ENCODE measurements at regions not wholly inside any gene's neighbourhood (a gene's known extent, or its start where the extent isn't known, plus 50 kb on each side); places are given as distances from the start of the nearest gene placed in this dataset.
"Not testable (repeated sequence)": the region's sequence is repeated elsewhere in the genome, so short reads cannot be mapped to it uniquely, and the experiment has no call there.

GRCh38 chrX:17993062-17993461 is 132.0 kb upstream of the RAI2 start:
- Mint-ChIP-seq H3K4me3 (no peak overlapping the region), H3K9me3 (ENCODE audit: insufficient read depth) (no peaks in the 10 kb centered on the region), H3K36me3 (ENCODE audit: low read depth) (no peaks in the 10 kb centered on the region), H3K27ac (no peak overlapping the region), H3K4me1 (ENCODE audit: low read depth) (peaks cover 4% of the 10 kb centered on the region), H3K27me3 (ENCODE audit: low read depth) (no peaks in the 10 kb centered on the region)
- DNase-seq (no peak), ATAC-seq (no peak)
- CTCF ChIA-PET, result no interaction called here
- POLR2A ChIA-PET, result no interaction called here

GRCh38 chrX:17990532-17990931 is 129.4 kb upstream of the RAI2 start:
- ChIA-PET POLR2A (no interaction called here), CTCF (no interaction called here)
- H3K36me3 Mint-ChIP-seq (ENCODE audit: low read depth), result no peaks in the 10 kb centered on the region
- no peak overlapping the region for H3K27ac Mint-ChIP-seq
- DNase-seq, result no peak
- H3K4me1 Mint-ChIP-seq (ENCODE audit: low read depth), result peaks cover 19% of the 10 kb centered on the region
- H3K27me3 Mint-ChIP-seq (ENCODE audit: low read depth), result no peaks in the 10 kb centered on the region
- no peak overlapping the region for H3K4me3 Mint-ChIP-seq
- no peaks in the 10 kb centered on the region for H3K9me3 Mint-ChIP-seq (ENCODE audit: insufficient read depth)
- ATAC-seq, result no peak

- ChIA-PET POLR2A (no interaction called here), CTCF (no interaction called here)
- DNase-seq, result peak; percentile 17
- Mint-ChIP-seq H3K27me3 (ENCODE audit: low read depth) (no peaks in the 10 kb centered on the region), H3K4me1 (ENCODE audit: low read depth) (peaks cover 19% of the 10 kb centered on the region), H3K27ac (no peak overlapping the region), H3K36me3 (ENCODE audit: low read depth) (no peaks in the 10 kb centered on the region), H3K4me3 (no peak overlapping the region), H3K9me3 (ENCODE audit: insufficient read depth) (no peaks in the 10 kb centered on the region)
- ATAC-seq, result peak; percentile 64
These were observed 126.7 kb upstream of the RAI2 start for GRCh38 chrX:17987783-17988182.

GRCh38 chrX:17986977-17987376 is 125.9 kb upstream of the RAI2 start:
- DNase-seq, result no peak
- no peak for ATAC-seq
- peaks cover 19% of the 10 kb centered on the region for H3K4me1 Mint-ChIP-seq (ENCODE audit: low read depth)
- H3K4me3 Mint-ChIP-seq, result no peak overlapping the region
- no peaks in the 10 kb centered on the region for H3K9me3 Mint-ChIP-seq (ENCODE audit: insufficient read depth)
- H3K36me3 Mint-ChIP-seq (ENCODE audit: low read depth), result no peaks in the 10 kb centered on the region
- POLR2A ChIA-PET, result no interaction called here
- no peak overlapping the region for H3K27ac Mint-ChIP-seq
- no peaks in the 10 kb centered on the region for H3K27me3 Mint-ChIP-seq (ENCODE audit: low read depth)
- CTCF ChIA-PET, result interaction anchor here (0.8 kb wide), 1 partner anchor 42 kb away, joined by 3 read pairs; no protein-coding TSS in a partner anchor

GRCh38 chrX:17986440-17986839 is 125.3 kb upstream of the RAI2 start:
- ChIA-PET POLR2A (no interaction called here), CTCF (no interaction called here)
- H3K4me3 Mint-ChIP-seq, result no peak overlapping the region
- H3K9me3 Mint-ChIP-seq (ENCODE audit: insufficient read depth), result no peaks in the 10 kb centered on the region
- H3K36me3 Mint-ChIP-seq (ENCODE audit: low read depth), result no peaks in the 10 kb centered on the region
- H3K27ac Mint-ChIP-seq, result no peak overlapping the region
- peaks cover 19% of the 10 kb centered on the region for H3K4me1 Mint-ChIP-seq (ENCODE audit: low read depth)
- ATAC-seq (no peak), DNase-seq (no peak)
- no peaks in the 10 kb centered on the region for H3K27me3 Mint-ChIP-seq (ENCODE audit: low read depth)

- Mint-ChIP-seq H3K9me3 (ENCODE audit: insufficient read depth) (no peaks in the 10 kb centered on the region), H3K36me3 (ENCODE audit: low read depth) (no peaks in the 10 kb centered on the region), H3K4me1 (ENCODE audit: low read depth) (peaks cover 19% of the 10 kb centered on the region), H3K4me3 (no peak overlapping the region), H3K27ac (no peak overlapping the region), H3K27me3 (ENCODE audit: low read depth) (no peaks in the 10 kb centered on the region)
- ATAC-seq (no peak), DNase-seq (no peak)
- ChIA-PET CTCF (interaction anchor here (0.9 kb wide), 1 partner anchor 39 kb away, joined by 3 read pairs; no protein-coding TSS in a partner anchor), POLR2A (interaction anchor here (0.6 kb wide), 1 partner anchor 125 kb away, joined by 4 read pairs; no protein-coding TSS in a partner anchor)
These were observed 123.3 kb upstream of the RAI2 start for GRCh38 chrX:17984415-17984814.

- Mint-ChIP-seq H3K27ac (no peak overlapping the region), H3K36me3 (ENCODE audit: low read depth) (no peaks in the 10 kb centered on the region), H3K4me1 (ENCODE audit: low read depth) (peaks cover 18% of the 10 kb centered on the region), H3K9me3 (ENCODE audit: insufficient read depth) (no peaks in the 10 kb centered on the region), H3K4me3 (no peak overlapping the region), H3K27me3 (ENCODE audit: low read depth) (no peaks in the 10 kb centered on the region)
- ATAC-seq, result no peak
- ChIA-PET POLR2A (no interaction called here), CTCF (interaction anchor here (0.9 kb wide), 1 partner anchor 38 kb away, joined by 3 read pairs; no protein-coding TSS in a partner anchor)
- DNase-seq, result no peak
These were observed 122.3 kb upstream of the RAI2 start for GRCh38 chrX:17983389-17983788.

- Mint-ChIP-seq H3K27me3 (ENCODE audit: low read depth) (no peaks in the 10 kb centered on the region), H3K27ac (no peak overlapping the region), H3K4me1 (ENCODE audit: low read depth) (no peaks in the 10 kb centered on the region), H3K36me3 (ENCODE audit: low read depth) (no peaks in the 10 kb centered on the region), H3K9me3 (ENCODE audit: insufficient read depth) (no peaks in the 10 kb centered on the region), H3K4me3 (no peak overlapping the region)
- CTCF ChIA-PET, result no interaction called here
- DNase-seq (no peak), ATAC-seq (no peak)
- POLR2A ChIA-PET, result no interaction called here
These were observed 116.6 kb upstream of the RAI2 start for GRCh38 chrX:17977696-17978095.

GRCh38 chrX:17976955-17977354 is 115.9 kb upstream of the RAI2 start:
- ATAC-seq, result no peak
- Mint-ChIP-seq H3K4me1 (ENCODE audit: low read depth) (no peaks in the 10 kb centered on the region), H3K36me3 (ENCODE audit: low read depth) (no peaks in the 10 kb centered on the region), H3K27ac (no peak overlapping the region), H3K4me3 (no peak overlapping the region), H3K9me3 (ENCODE audit: insufficient read depth) (no peaks in the 10 kb centered on the region), H3K27me3 (ENCODE audit: low read depth) (no peaks in the 10 kb centered on the region)
- ChIA-PET CTCF (no interaction called here), POLR2A (no interaction called here)
- no peak for DNase-seq

- H3K9me3 Mint-ChIP-seq (ENCODE audit: insufficient read depth); H3K27ac Mint-ChIP-seq; POLR2A ChIA-PET; H3K4me1 Mint-ChIP-seq (ENCODE audit: low read depth); DNase-seq; CTCF ChIA-PET; H3K4me3 Mint-ChIP-seq; ATAC-seq; H3K27me3 Mint-ChIP-seq (ENCODE audit: low read depth); H3K36me3 Mint-ChIP-seq (ENCODE audit: low read depth): not testable (repeated sequence)
These were observed 114.3 kb upstream of the RAI2 start for GRCh38 chrX:17975349-17975748.

GRCh38 chrX:17968367-17968766 is 107.3 kb upstream of the RAI2 start:
- ChIA-PET POLR2A (no interaction called here), CTCF (no interaction called here)
- H3K27me3 Mint-ChIP-seq (ENCODE audit: low read depth), result peaks cover 2% of the 10 kb centered on the region

GRCh38 chrX:17967888-17968287 is 106.8 kb upstream of the RAI2 start:
- DNase-seq (no peak), ATAC-seq (no peak)
- Mint-ChIP-seq H3K27ac (no peak overlapping the region), H3K4me1 (ENCODE audit: low read depth) (no peaks in the 10 kb centered on the region), H3K4me3 (no peak overlapping the region), H3K36me3 (ENCODE audit: low read depth) (no peaks in the 10 kb centered on the region), H3K9me3 (ENCODE audit: insufficient read depth) (no peaks in the 10 kb centered on the region), H3K27me3 (ENCODE audit: low read depth) (peaks cover 2% of the 10 kb centered on the region)
- CTCF ChIA-PET, result no interaction called here
- POLR2A ChIA-PET, result no interaction called here

More at GRCh38 chrX:17968367-17968766, 107.3 kb upstream of the RAI2 start:
- Mint-ChIP-seq H3K4me3 (no peak overlapping the region), H3K4me1 (ENCODE audit: low read depth) (no peaks in the 10 kb centered on the region), H3K36me3 (ENCODE audit: low read depth) (no peaks in the 10 kb centered on the region), H3K9me3 (ENCODE audit: insufficient read depth) (no peaks in the 10 kb centered on the region), H3K27ac (no peak overlapping the region)
- no peak for ATAC-seq
- no peak for DNase-seq

- no peaks in the 10 kb centered on the region for H3K4me1 Mint-ChIP-seq (ENCODE audit: low read depth)
- CTCF ChIA-PET, result no interaction called here
These were observed 103.8 kb upstream of the RAI2 start for GRCh38 chrX:17964871-17965270.

More at GRCh38 chrX:17964871-17965270, 103.8 kb upstream of the RAI2 start:
- ATAC-seq (no peak), DNase-seq (no peak)
- no peaks in the 10 kb centered on the region for H3K9me3 Mint-ChIP-seq (ENCODE audit: insufficient read depth)
- no peak overlapping the region for H3K27ac Mint-ChIP-seq
- POLR2A ChIA-PET, result no interaction called here
- no peak overlapping the region for H3K4me3 Mint-ChIP-seq
- peaks cover 6% of the 10 kb centered on the region for H3K27me3 Mint-ChIP-seq (ENCODE audit: low read depth)
- no peaks in the 10 kb centered on the region for H3K36me3 Mint-ChIP-seq (ENCODE audit: low read depth)
